GM19239 (cell line): ENCODE measurements at regions not wholly inside any gene's neighbourhood (a gene's known extent, or its start where the extent isn't known, plus 50 kb on each side); places are given as distances from the start of the nearest gene placed in this dataset.

ENCODE experiments used
- DNase-seq: peaks from one replicate; pipeline ENCODE4 v3.0.0; 2011; ENCODE audit warnings: low spot score; ENCODE audit not compliant: insufficient read length
- FAIRE-seq: peaks from 2 replicates; lab custom pipeline; 2011; peaks lifted over from hg19 to GRCh38; lab: Jason Lieb, UNC

GRCh38 chr1:65486613-65487012 lies 66.1 kb downstream of the LEPR start:
- DNase-seq (no peak), FAIRE-seq (no peak)

- FAIRE-seq, result no peak
- DNase-seq, result no peak
These were observed 69.0 kb downstream of the LEPR start for GRCh38 chr1:65489481-65489880.

GRCh38 chr1:65490231-65491009 lies 70.0 kb downstream of the LEPR start:
- no peak for FAIRE-seq
- DNase-seq, result no peak

GRCh38 chr1:65491472-65491871 lies 71.0 kb downstream of the LEPR start:
- FAIRE-seq (no peak), DNase-seq (no peak)

GRCh38 chr1:65493802-65494201 lies 73.3 kb downstream of the LEPR start:
- FAIRE-seq, result no peak

GRCh38 chr1:65494671-65495070 lies 74.2 kb downstream of the LEPR start:
- FAIRE-seq (no peak), DNase-seq (no peak)

More at GRCh38 chr1:65493802-65494201, 73.3 kb downstream of the LEPR start:
- no peak for DNase-seq

GRCh38 chr1:65495137-65495536 lies 74.7 kb downstream of the LEPR start:
- FAIRE-seq, result no peak
- DNase-seq, result no peak

GRCh38 chr1:65497256-65497830 lies 76.9 kb downstream of the LEPR start:
- DNase-seq (no peak), FAIRE-seq (no peak)

GRCh38 chr1:65503427-65503826 lies 83.0 kb downstream of the LEPR start:
- FAIRE-seq, result no peak
- DNase-seq, result no peak

GRCh38 chr1:65504263-65504662 lies 83.8 kb downstream of the LEPR start:
- FAIRE-seq, result no peak

GRCh38 chr1:65505547-65506300 lies 85.3 kb downstream of the LEPR start:
- FAIRE-seq (no peak), DNase-seq (no peak)

More at GRCh38 chr1:65504263-65504662, 83.8 kb downstream of the LEPR start:
- DNase-seq, result no peak

GRCh38 chr1:65508051-65508450 lies 87.6 kb downstream of the LEPR start:
- FAIRE-seq, result no peak
- DNase-seq, result no peak

GRCh38 chr1:65509912-65510680 lies 89.6 kb downstream of the LEPR start:
- FAIRE-seq (no peak), DNase-seq (no peak)

GRCh38 chr1:65510961-65511360 lies 90.5 kb downstream of the LEPR start:
- DNase-seq (no peak), FAIRE-seq (no peak)

GRCh38 chr1:65512383-65512782 lies 91.9 kb downstream of the LEPR start:
- FAIRE-seq (no peak), DNase-seq (no peak)

GRCh38 chr1:65512967-65513780 lies 92.7 kb downstream of the LEPR start:
- FAIRE-seq, result no peak
- no peak for DNase-seq

- DNase-seq (no peak), FAIRE-seq (no peak)
These were observed 93.6 kb downstream of the LEPR start for GRCh38 chr1:65514041-65514440.

- no peak for DNase-seq
- no peak for FAIRE-seq
These were observed 104.4 kb downstream of the LEPR start for GRCh38 chr1:65524931-65525265.

- no peak for DNase-seq
These were observed 105.0 kb downstream of the LEPR start for GRCh38 chr1:65525266-65526048.

More at GRCh38 chr1:65525266-65526048, 105.0 kb downstream of the LEPR start:
- FAIRE-seq, result no peak
